SK-N-SH treated with all-trans-retinoic acid at 6 μM for 48 hours (cell line): ENCODE measurements at regions not wholly inside any gene's neighbourhood (a gene's known extent, or its start where the extent isn't known, plus 50 kb on each side); places are given as distances from the start of the nearest gene placed in this dataset.

Experiments used
- ARNTL ChIP-seq: fragments of 450-650 bp; formaldehyde crosslinking; IDR thresholded peaks from 2 replicates; pipeline ENCODE4 v1.5.0; 2020; ENCODE audit warnings: low read depth, mild to moderate bottlenecking, moderate library complexity, borderline replicate concordance
- ESRRG ChIP-seq: fragments of 250-450 bp; sonication (Bioruptor Pico); IDR thresholded peaks from 2 replicates; pipeline ENCODE4 v1.6.1; 2021; ENCODE audit warnings: mild to moderate bottlenecking
- ISL1 ChIP-seq: fragments of 250-450 bp; sonication (Bioruptor Pico); IDR thresholded peaks from 2 replicates; pipeline ENCODE4 v2.1.2; 2022; ENCODE audit warnings: mild to moderate bottlenecking, moderate library complexity
- RARB ChIP-seq: fragments of 250-450 bp; sonication (Bioruptor Pico); IDR thresholded peaks from 2 replicates; pipeline ENCODE4 v1.8.0; 2021; ENCODE audit warnings: mild to moderate bottlenecking, moderate library complexity
- ZC3H10 ChIP-seq: fragments of 250-450 bp; sonication (Bioruptor Pico); IDR thresholded peaks from 2 replicates; pipeline ENCODE4 v1.5.1; 2021; ENCODE audit warnings: mild to moderate bottlenecking, moderate library complexity
- TF ChIP-seq, protein P1 (sequence below): fragments of 250-450 bp; sonication (Bioruptor Pico); IDR thresholded peaks from 2 replicates; pipeline ENCODE4 v1.5.1; 2020; ENCODE audit warnings: low read depth, mild to moderate bottlenecking, moderate library complexity
- TF ChIP-seq, protein P2 (sequence below): fragments of 250-450 bp; sonication (Bioruptor Pico); IDR thresholded peaks from 2 replicates; pipeline ENCODE4 v1.5.1; 2021; ENCODE audit warnings: mild to moderate bottlenecking, moderate library complexity
- TF ChIP-seq, protein P3 (sequence below): fragments of 250-450 bp; sonication (Bioruptor Pico); IDR thresholded peaks from 2 replicates; pipeline ENCODE4 v1.8.0; 2020; ENCODE audit warnings: mild to moderate bottlenecking, moderate library complexity, borderline replicate concordance

DNA sequence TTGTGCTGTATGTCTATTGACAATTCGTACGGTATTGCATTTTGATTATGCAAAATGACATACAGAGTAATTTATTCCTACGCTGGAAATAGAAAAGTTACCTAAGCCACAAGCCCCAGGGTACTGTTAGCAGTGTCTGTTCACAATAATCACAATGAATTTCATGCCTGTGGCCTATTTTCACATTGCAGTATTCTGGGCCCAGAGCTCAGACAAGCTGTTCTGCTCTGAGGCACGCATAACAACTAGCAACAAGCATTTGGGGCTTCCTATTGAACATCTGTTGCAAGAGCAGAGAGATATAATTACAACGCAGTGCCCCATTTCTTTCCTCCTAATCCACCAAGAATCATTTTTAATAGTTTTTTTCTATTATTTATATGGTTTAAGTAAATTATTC, 158.9 kb upstream of the SGCG start:
- TF ChIP-seq, protein P1, sequence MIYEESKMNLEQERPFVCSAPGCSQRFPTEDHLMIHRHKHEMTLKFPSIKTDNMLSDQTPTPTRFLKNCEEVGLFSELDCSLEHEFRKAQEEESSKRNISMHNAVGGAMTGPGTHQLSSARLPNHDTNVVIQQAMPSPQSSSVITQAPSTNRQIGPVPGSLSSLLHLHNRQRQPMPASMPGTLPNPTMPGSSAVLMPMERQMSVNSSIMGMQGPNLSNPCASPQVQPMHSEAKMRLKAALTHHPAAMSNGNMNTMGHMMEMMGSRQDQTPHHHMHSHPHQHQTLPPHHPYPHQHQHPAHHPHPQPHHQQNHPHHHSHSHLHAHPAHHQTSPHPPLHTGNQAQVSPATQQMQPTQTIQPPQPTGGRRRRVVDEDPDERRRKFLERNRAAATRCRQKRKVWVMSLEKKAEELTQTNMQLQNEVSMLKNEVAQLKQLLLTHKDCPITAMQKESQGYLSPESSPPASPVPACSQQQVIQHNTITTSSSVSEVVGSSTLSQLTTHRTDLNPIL (CRISPR knock-in tag): no peak
- no peak for TF ChIP-seq RARB
- no peak for TF ChIP-seq ZC3H10 (CRISPR knock-in tag)
- TF ChIP-seq, protein P2, sequence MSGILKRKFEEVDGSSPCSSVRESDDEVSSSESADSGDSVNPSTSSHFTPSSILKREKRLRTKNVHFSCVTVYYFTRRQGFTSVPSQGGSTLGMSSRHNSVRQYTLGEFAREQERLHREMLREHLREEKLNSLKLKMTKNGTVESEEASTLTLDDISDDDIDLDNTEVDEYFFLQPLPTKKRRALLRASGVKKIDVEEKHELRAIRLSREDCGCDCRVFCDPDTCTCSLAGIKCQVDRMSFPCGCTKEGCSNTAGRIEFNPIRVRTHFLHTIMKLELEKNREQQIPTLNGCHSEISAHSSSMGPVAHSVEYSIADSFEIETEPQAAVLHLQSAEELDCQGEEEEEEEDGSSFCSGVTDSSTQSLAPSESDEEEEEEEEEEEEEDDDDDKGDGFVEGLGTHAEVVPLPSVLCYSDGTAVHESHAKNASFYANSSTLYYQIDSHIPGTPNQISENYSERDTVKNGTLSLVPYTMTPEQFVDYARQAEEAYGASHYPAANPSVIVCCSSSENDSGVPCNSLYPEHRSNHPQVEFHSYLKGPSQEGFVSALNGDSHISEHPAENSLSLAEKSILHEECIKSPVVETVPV (CRISPR knock-in tag): no peak
- TF ChIP-seq ISL1 (CRISPR knock-in tag): no peak
- TF ChIP-seq, protein P3, sequence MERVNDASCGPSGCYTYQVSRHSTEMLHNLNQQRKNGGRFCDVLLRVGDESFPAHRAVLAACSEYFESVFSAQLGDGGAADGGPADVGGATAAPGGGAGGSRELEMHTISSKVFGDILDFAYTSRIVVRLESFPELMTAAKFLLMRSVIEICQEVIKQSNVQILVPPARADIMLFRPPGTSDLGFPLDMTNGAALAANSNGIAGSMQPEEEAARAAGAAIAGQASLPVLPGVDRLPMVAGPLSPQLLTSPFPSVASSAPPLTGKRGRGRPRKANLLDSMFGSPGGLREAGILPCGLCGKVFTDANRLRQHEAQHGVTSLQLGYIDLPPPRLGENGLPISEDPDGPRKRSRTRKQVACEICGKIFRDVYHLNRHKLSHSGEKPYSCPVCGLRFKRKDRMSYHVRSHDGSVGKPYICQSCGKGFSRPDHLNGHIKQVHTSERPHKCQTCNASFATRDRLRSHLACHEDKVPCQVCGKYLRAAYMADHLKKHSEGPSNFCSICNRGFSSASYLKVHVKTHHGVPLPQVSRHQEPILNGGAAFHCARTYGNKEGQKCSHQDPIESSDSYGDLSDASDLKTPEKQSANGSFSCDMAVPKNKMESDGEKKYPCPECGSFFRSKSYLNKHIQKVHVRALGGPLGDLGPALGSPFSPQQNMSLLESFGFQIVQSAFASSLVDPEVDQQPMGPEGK: no peak
- no peak for TF ChIP-seq ESRRG (CRISPR knock-in tag)
- no peak for TF ChIP-seq ARNTL
